PC-9 (cell line): ENCODE measurements at regions not wholly inside any gene's neighbourhood (a gene's known extent, or its start where the extent isn't known, plus 50 kb on each side); places are given as distances from the start of the nearest gene placed in this dataset.

Source experiments
- BruUV-seq: library from RNA; stranded (reverse); fragments of 400-500 nt; replicated peaks from 2 replicates; lab custom pipeline; 2021; lab: Mats Ljungman, UMichigan
- CTCF ChIA-PET: fragments of 300-600 bp; sonication (Branson Sonifier 250); formaldehyde crosslinking; loops from one replicate; lab custom pipeline; 2022; ENCODE audit warnings: antibody characterized with exemption; lab: Charles Lee
- POLR2A ChIA-PET: fragments of 300-600 bp; sonication (Branson Sonifier 250); formaldehyde crosslinking; loops from one replicate; lab custom pipeline; 2022; ENCODE audit warnings: antibody characterized with exemption; ENCODE audit not compliant: unreplicated experiment; lab: Charles Lee
- DNase-seq, 2 experiments: peaks; one replicate each; pipeline versions ENCODE4 v3.0.0 to v3.0.0-alpha.2; 2015 to 2022; ENCODE audit warnings: mixed read lengths in 1 of 2
- H2AFZ ChIP-seq: fragments of 200-600 bp; sonication (generic); 2 replicates; pipeline ENCODE4 v1.8.1; 2017; ENCODE audit warnings: antibody characterized with exemption
- H3F3A ChIP-seq: fragments of 200-600 bp; sonication (generic); 2 replicates; pipeline ENCODE4 v1.8.1; 2017; ENCODE audit warnings: antibody characterized with exemption, mild to moderate bottlenecking, low read depth; ENCODE audit not compliant: insufficient read depth
- H3K27ac ChIP-seq: fragments of 200-600 bp; sonication (generic); 2 replicates; pipeline ENCODE4 v1.6.1; 2016; ENCODE audit warnings: mixed run types
- H3K27me3 ChIP-seq: fragments of 200-600 bp; sonication (generic); 2 replicates; pipeline ENCODE4 v1.6.1; 2016; ENCODE audit warnings: low read depth, mixed run types; ENCODE audit not compliant: insufficient read depth
- H3K36me3 ChIP-seq: fragments of 200-600 bp; sonication (generic); 2 replicates; pipeline ENCODE4 v1.6.1; 2016; ENCODE audit warnings: low read depth, mixed run types
- H3K4me1 ChIP-seq: fragments of 200-600 bp; sonication (generic); replicated peaks from 2 replicates; pipeline ENCODE4 v1.6.1; 2016; ENCODE audit warnings: mixed run types; ENCODE audit not compliant: insufficient read depth
- H3K4me2 ChIP-seq: fragments of 200-600 bp; sonication (generic); 2 replicates; pipeline ENCODE4 v1.6.1; 2017; ENCODE audit warnings: mixed run types
- H3K4me3 ChIP-seq: fragments of 200-600 bp; sonication (generic); 2 replicates; pipeline ENCODE4 v1.6.1; 2016; ENCODE audit warnings: mixed run types
- H3K79me2 ChIP-seq: fragments of 200-600 bp; sonication (generic); 2 replicates; pipeline ENCODE4 v1.6.1; 2017; ENCODE audit warnings: low read depth, mixed run types
- H3K9me2 ChIP-seq: fragments of 200-600 bp; sonication (generic); 2 replicates; pipeline ENCODE4 v1.8.1; 2017; ENCODE audit warnings: mild to moderate bottlenecking; ENCODE audit not compliant: insufficient read depth
- H3K9me3 ChIP-seq: fragments of 200-600 bp; sonication (generic); 2 replicates; pipeline ENCODE4 v1.8.1; 2016; ENCODE audit warnings: low read depth; ENCODE audit not compliant: insufficient read depth
- H4K20me1 ChIP-seq: fragments of 200-600 bp; sonication (generic); 2 replicates; pipeline ENCODE4 v1.8.1; 2017; ENCODE audit not compliant: insufficient read depth
- CTCF ChIP-seq: fragments of 200-600 bp; sonication (generic); conservative IDR thresholded peaks from 2 replicates; pipeline ENCODE4 v1.6.1; 2017; ENCODE audit warnings: mixed run types, antibody characterized with exemption, mild to moderate bottlenecking, moderate library complexity
- EZH2 ChIP-seq: fragments of 200-600 bp; sonication (generic); IDR thresholded peaks from 2 replicates; pipeline ENCODE4 v1.8.0; 2017; ENCODE audit warnings: antibody characterized with exemption, low read depth
- intact Hi-C: fragments of 100-400 bp; cut with micrococcal nuclease; formaldehyde crosslinking; loops from one replicate; pipeline ENCODE4 v1.10.0; 2022; ENCODE audit not compliant: unreplicated experiment

GRCh38 chr9:4935001-4935672, 49.9 kb upstream of the JAK2 start:
- Histone ChIP-seq H3K36me3 (no peaks in the 10 kb centered on the region), H3F3A (no peaks in the 10 kb centered on the region), H3K79me2 (no peaks in the 10 kb centered on the region), H3K4me3 (no peak overlapping the region), H3K4me2 (no peak overlapping the region), H3K27ac (no peak overlapping the region), H3K27me3 (no peaks in the 10 kb centered on the region), H3K9me3 (no peaks in the 10 kb centered on the region), H3K4me1 (no peaks in the 10 kb centered on the region), H4K20me1 (no peaks in the 10 kb centered on the region), H2AFZ (no peak overlapping the region), H3K9me2 (no peaks in the 10 kb centered on the region)
- no TSS peak for BruUV-seq
- CTCF ChIA-PET, result no interaction called here
- TF ChIP-seq CTCF, result no peak
- no peak for TF ChIP-seq EZH2
- POLR2A ChIA-PET, result no interaction called here
- no peak for DNase-seq
- intact Hi-C loops, result no loop called here
